WTC11 (cell line): ENCODE measurements at regions not wholly inside any gene's neighbourhood (a gene's known extent, or its start where the extent isn't known, plus 50 kb on each side); places are given as distances from the start of the nearest gene placed in this dataset.

Experiments used
- ATAC-seq: fragments of 200-7000 bp; cut with Tn5 transposase; 2 replicates; pipeline ENCODE4 v1.10.0; 2021; ENCODE audit warnings: mild to moderate bottlenecking, moderate library complexity
- CTCF ChIA-PET: fragments of 300-600 bp; sonication (Branson Sonifier 250); formaldehyde crosslinking; loops from one replicate; lab custom pipeline; 2021; ENCODE audit warnings: antibody characterized with exemption; lab: Charles Lee
- POLR2A ChIA-PET: fragments of 350-600 bp; sonication (Branson Sonifier 250); formaldehyde crosslinking; loops from one replicate; lab custom pipeline; 2021; ENCODE audit warnings: antibody characterized with exemption; lab: Charles Lee
- DNase-seq: peaks from one replicate; pipeline ENCODE4 v3.0.0; 2021; ENCODE audit warnings: low spot score
- H3K27ac Mint-ChIP-seq: 2 replicates; pipeline ENCODE4 v1.8.0; 2021; ENCODE audit warnings: mixed read lengths
- H3K27me3 Mint-ChIP-seq: 2 replicates; pipeline ENCODE4 v1.8.0; 2021; ENCODE audit warnings: low read depth, mild to moderate bottlenecking, moderate library complexity, mixed read lengths
- H3K36me3 Mint-ChIP-seq: 2 replicates; pipeline ENCODE4 v1.8.0; 2021; ENCODE audit warnings: mixed read lengths
- H3K4me1 Mint-ChIP-seq: 2 replicates; pipeline ENCODE4 v1.8.0; 2022; ENCODE audit warnings: mixed read lengths
- H3K4me3 Mint-ChIP-seq: 2 replicates; pipeline ENCODE4 v1.8.0; 2021; ENCODE audit warnings: mild to moderate bottlenecking, moderate library complexity, mixed read lengths
- H3K9me3 Mint-ChIP-seq: 2 replicates; pipeline ENCODE4 v1.8.0; 2021; ENCODE audit warnings: mixed read lengths
- AR ChIP-seq: fragments of 250-450 bp; sonication (Bioruptor Pico); IDR thresholded peaks from 2 replicates; pipeline ENCODE4 v1.9.0; 2021; ENCODE audit warnings: mild to moderate bottlenecking
- CTCF ChIP-seq: fragments of 200-600 bp; IDR thresholded peaks from 2 replicates; pipeline ENCODE4 v1.8.0; 2022; ENCODE audit warnings: antibody characterized with exemption
- E2F4 ChIP-seq: sonication (generic); formaldehyde crosslinking; IDR thresholded peaks from 2 replicates; pipeline ENCODE4 v1.8.1; 2022; ENCODE audit warnings: low read depth, mild to moderate bottlenecking, moderate library complexity, missing genetic modification reagents, borderline replicate concordance
- ELF4 ChIP-seq: sonication (generic); formaldehyde crosslinking; IDR thresholded peaks from 2 replicates; pipeline ENCODE4 v1.8.1; 2022; ENCODE audit warnings: low read depth, mild to moderate bottlenecking, moderate library complexity, missing genetic modification reagents
- ESRRA ChIP-seq: sonication (generic); formaldehyde crosslinking; IDR thresholded peaks from 2 replicates; pipeline ENCODE4 v1.8.1; 2022; ENCODE audit warnings: mild to moderate bottlenecking, missing genetic modification reagents, borderline replicate concordance
- FOXK1 ChIP-seq: sonication (generic); formaldehyde crosslinking; IDR thresholded peaks from 2 replicates; pipeline ENCODE4 v1.8.0; 2022; ENCODE audit warnings: mild to moderate bottlenecking, moderate library complexity, missing genetic modification reagents
- GRHL2 ChIP-seq: fragments of 250-450 bp; sonication (Bioruptor Pico); IDR thresholded peaks from 2 replicates; pipeline ENCODE4 v1.8.0; 2022; ENCODE audit warnings: mild to moderate bottlenecking, moderate library complexity; ENCODE audit not compliant: insufficient replicate concordance, severe bottlenecking
- MLX ChIP-seq: sonication (generic); formaldehyde crosslinking; IDR thresholded peaks from 2 replicates; pipeline ENCODE4 v1.8.1; 2023; ENCODE audit warnings: mild to moderate bottlenecking, missing genetic modification reagents, moderate library complexity
- PRRX2 ChIP-seq: fragments of 250-450 bp; sonication (Bioruptor Pico); IDR thresholded peaks from 2 replicates; pipeline ENCODE4 v1.8.0; 2021; ENCODE audit warnings: mild to moderate bottlenecking
- TEAD4 ChIP-seq: sonication (generic); formaldehyde crosslinking; IDR thresholded peaks from 2 replicates; pipeline ENCODE4 v1.8.0; 2022; ENCODE audit warnings: mild to moderate bottlenecking, missing genetic modification reagents
- TP53 ChIP-seq: sonication (generic); formaldehyde crosslinking; IDR thresholded peaks from 2 replicates; pipeline ENCODE4 v1.8.1; 2023; ENCODE audit warnings: mild to moderate bottlenecking, missing genetic modification reagents
- ZBTB21 ChIP-seq: sonication (generic); formaldehyde crosslinking; IDR thresholded peaks from 2 replicates; pipeline ENCODE4 v1.8.1; 2023; ENCODE audit warnings: mild to moderate bottlenecking, missing genetic modification reagents, borderline replicate concordance
- ZBTB43 ChIP-seq: sonication (generic); formaldehyde crosslinking; IDR thresholded peaks from 2 replicates; pipeline ENCODE4 v1.8.1; 2023; ENCODE audit warnings: mild to moderate bottlenecking, missing genetic modification reagents
- ZMAT4 ChIP-seq: fragments of 250-450 bp; sonication (Bioruptor Pico); IDR thresholded peaks from 2 replicates; pipeline ENCODE4 v1.9.0; 2021; ENCODE audit warnings: mild to moderate bottlenecking
- ZNF317 ChIP-seq: sonication (generic); formaldehyde crosslinking; IDR thresholded peaks from 2 replicates; pipeline ENCODE4 v1.8.1; 2023; ENCODE audit warnings: low read depth, mild to moderate bottlenecking, moderate library complexity, missing genetic modification reagents, borderline replicate concordance
- ZNF532 ChIP-seq: fragments of 250-450 bp; sonication (Bioruptor Pico); IDR thresholded peaks from 2 replicates; pipeline ENCODE4 v1.9.0; 2021; ENCODE audit warnings: mild to moderate bottlenecking, borderline replicate concordance

- no peaks in the 10 kb centered on the region for H3K36me3 Mint-ChIP-seq
- no peaks in the 10 kb centered on the region for H3K27me3 Mint-ChIP-seq
- no peak overlapping the region for H3K27ac Mint-ChIP-seq
- ChIA-PET POLR2A (no interaction called here), CTCF (no interaction called here)
- no peak overlapping the region for H3K4me3 Mint-ChIP-seq
- H3K9me3 Mint-ChIP-seq, result no peaks in the 10 kb centered on the region
- TF ChIP-seq ZMAT4 (CRISPR knock-in tag) (no peak), TEAD4 (CRISPR knock-in tag) (no peak), ESRRA (CRISPR knock-in tag) (no peak), GRHL2 (CRISPR knock-in tag) (no peak), ZBTB21 (CRISPR knock-in tag) (no peak), ZBTB43 (CRISPR knock-in tag) (no peak), CTCF (no peak), AR (CRISPR knock-in tag) (no peak), E2F4 (CRISPR knock-in tag) (no peak), PRRX2 (CRISPR knock-in tag) (no peak), ZNF532 (CRISPR knock-in tag) (no peak), FOXK1 (CRISPR knock-in tag) (no peak), ZNF317 (CRISPR knock-in tag) (no peak), TP53 (CRISPR knock-in tag) (no peak), ELF4 (CRISPR knock-in tag) (no peak), MLX (CRISPR knock-in tag) (no peak)
- TF ChIP-seq, all 79 proteins: peak for 0
- H3K4me1 Mint-ChIP-seq, result peaks cover 14% of the 10 kb centered on the region
- DNase-seq (no peak), ATAC-seq (no peak)
Observed at GRCh38 chr11:42462558-42463310, 849.1 kb upstream of the API5 start.
